WTC11 (cell line): ENCODE measurements at regions not wholly inside any gene's neighbourhood (a gene's known extent, or its start where the extent isn't known, plus 50 kb on each side); places are given as distances from the start of the nearest gene placed in this dataset.

Source experiments
- ATAC-seq: fragments of 200-7000 bp; cut with Tn5 transposase; 2 replicates; pipeline ENCODE4 v1.10.0; 2021; ENCODE audit warnings: mild to moderate bottlenecking, moderate library complexity
- CTCF ChIA-PET: fragments of 300-600 bp; sonication (Branson Sonifier 250); formaldehyde crosslinking; loops from one replicate; lab custom pipeline; 2021; ENCODE audit warnings: antibody characterized with exemption; lab: Charles Lee
- POLR2A ChIA-PET: fragments of 350-600 bp; sonication (Branson Sonifier 250); formaldehyde crosslinking; loops from one replicate; lab custom pipeline; 2021; ENCODE audit warnings: antibody characterized with exemption; lab: Charles Lee
- DNase-seq: peaks from one replicate; pipeline ENCODE4 v3.0.0; 2021; ENCODE audit warnings: low spot score
- H3K27ac Mint-ChIP-seq: 2 replicates; pipeline ENCODE4 v1.8.0; 2021; ENCODE audit warnings: mixed read lengths
- H3K27me3 Mint-ChIP-seq: 2 replicates; pipeline ENCODE4 v1.8.0; 2021; ENCODE audit warnings: low read depth, mild to moderate bottlenecking, moderate library complexity, mixed read lengths
- H3K36me3 Mint-ChIP-seq: 2 replicates; pipeline ENCODE4 v1.8.0; 2021; ENCODE audit warnings: mixed read lengths
- H3K4me1 Mint-ChIP-seq: 2 replicates; pipeline ENCODE4 v1.8.0; 2022; ENCODE audit warnings: mixed read lengths
- H3K4me3 Mint-ChIP-seq: 2 replicates; pipeline ENCODE4 v1.8.0; 2021; ENCODE audit warnings: mild to moderate bottlenecking, moderate library complexity, mixed read lengths
- H3K9me3 Mint-ChIP-seq: 2 replicates; pipeline ENCODE4 v1.8.0; 2021; ENCODE audit warnings: mixed read lengths
- ATF1 ChIP-seq: sonication (generic); formaldehyde crosslinking; IDR thresholded peaks from 2 replicates; pipeline ENCODE4 v1.8.1; 2023; ENCODE audit warnings: mild to moderate bottlenecking, moderate library complexity, missing genetic modification reagents
- ATF2 ChIP-seq: sonication (generic); formaldehyde crosslinking; IDR thresholded peaks from 2 replicates; pipeline ENCODE4 v1.8.1; 2022; ENCODE audit warnings: low read depth, missing genetic modification reagents, borderline replicate concordance
- CREM ChIP-seq: sonication (generic); formaldehyde crosslinking; IDR thresholded peaks from 2 replicates; pipeline ENCODE4 v1.8.1; 2022; ENCODE audit warnings: mild to moderate bottlenecking, missing genetic modification reagents, moderate library complexity
- CTCF ChIP-seq: fragments of 200-600 bp; IDR thresholded peaks from 2 replicates; pipeline ENCODE4 v1.8.0; 2022; ENCODE audit warnings: antibody characterized with exemption
- ESRRA ChIP-seq: sonication (generic); formaldehyde crosslinking; IDR thresholded peaks from 2 replicates; pipeline ENCODE4 v1.8.1; 2022; ENCODE audit warnings: mild to moderate bottlenecking, missing genetic modification reagents, borderline replicate concordance
- FOXP1 ChIP-seq: sonication (generic); formaldehyde crosslinking; IDR thresholded peaks from 2 replicates; pipeline ENCODE4 v1.8.0; 2022; ENCODE audit warnings: missing genetic modification reagents, mild to moderate bottlenecking, moderate library complexity, borderline replicate concordance
- GTF2I ChIP-seq: fragments of 250-450 bp; sonication (Bioruptor Pico); conservative IDR thresholded peaks from 2 replicates; pipeline ENCODE4 v1.4.0; 2021; ENCODE audit warnings: mild to moderate bottlenecking
- HMGXB4 ChIP-seq: sonication (generic); formaldehyde crosslinking; IDR thresholded peaks from 2 replicates; pipeline ENCODE4 v1.8.1; 2023; ENCODE audit warnings: mild to moderate bottlenecking, moderate library complexity, missing genetic modification reagents
- IRF1 ChIP-seq: sonication (generic); formaldehyde crosslinking; IDR thresholded peaks from 2 replicates; pipeline ENCODE4 v1.8.0; 2023; ENCODE audit warnings: missing genetic modification reagents
- IRF2 ChIP-seq: sonication (generic); formaldehyde crosslinking; IDR thresholded peaks from 2 replicates; pipeline ENCODE4 v1.8.0; 2022; ENCODE audit warnings: low read depth, missing genetic modification reagents, borderline replicate concordance
- JAZF1 ChIP-seq: fragments of 250-450 bp; sonication (Bioruptor Pico); IDR thresholded peaks from 2 replicates; pipeline ENCODE4 v1.9.0; 2021; ENCODE audit warnings: moderate library complexity, mild to moderate bottlenecking, inconsistent platforms
- JUN ChIP-seq: sonication (generic); formaldehyde crosslinking; IDR thresholded peaks from 2 replicates; pipeline ENCODE4 v1.8.0; 2023; ENCODE audit warnings: mild to moderate bottlenecking, missing genetic modification reagents
- MXD4 ChIP-seq: fragments of 250-450 bp; sonication (Bioruptor Pico); IDR thresholded peaks from 2 replicates; pipeline ENCODE4 v1.8.0; 2021; ENCODE audit warnings: mild to moderate bottlenecking, moderate library complexity, borderline replicate concordance
- NFYB ChIP-seq: sonication (generic); formaldehyde crosslinking; conservative IDR thresholded peaks from 2 replicates; pipeline ENCODE4 v1.8.0; 2022; ENCODE audit warnings: low read depth, missing genetic modification reagents
- PRRX2 ChIP-seq: fragments of 250-450 bp; sonication (Bioruptor Pico); IDR thresholded peaks from 2 replicates; pipeline ENCODE4 v1.8.0; 2021; ENCODE audit warnings: mild to moderate bottlenecking
- SMAD3 ChIP-seq: sonication (generic); formaldehyde crosslinking; IDR thresholded peaks from 2 replicates; pipeline ENCODE4 v1.8.0; 2022; ENCODE audit warnings: missing genetic modification reagents, mild to moderate bottlenecking, borderline replicate concordance
- SMAD4 ChIP-seq: sonication (generic); formaldehyde crosslinking; IDR thresholded peaks from 2 replicates; pipeline ENCODE4 v1.8.0; 2022; ENCODE audit warnings: mild to moderate bottlenecking, missing genetic modification reagents
- TCF7 ChIP-seq: sonication (generic); formaldehyde crosslinking; IDR thresholded peaks from 2 replicates; pipeline ENCODE4 v1.8.0; 2022; ENCODE audit warnings: mild to moderate bottlenecking, low read depth, missing genetic modification reagents, moderate library complexity
- TEAD1 ChIP-seq: sonication (generic); formaldehyde crosslinking; IDR thresholded peaks from 2 replicates; pipeline ENCODE4 v1.8.0; 2022; ENCODE audit warnings: mild to moderate bottlenecking, missing genetic modification reagents
- TEAD4 ChIP-seq: sonication (generic); formaldehyde crosslinking; IDR thresholded peaks from 2 replicates; pipeline ENCODE4 v1.8.0; 2022; ENCODE audit warnings: mild to moderate bottlenecking, missing genetic modification reagents
- TP53 ChIP-seq: sonication (generic); formaldehyde crosslinking; IDR thresholded peaks from 2 replicates; pipeline ENCODE4 v1.8.1; 2023; ENCODE audit warnings: mild to moderate bottlenecking, missing genetic modification reagents
- ZNF121 ChIP-seq: sonication (generic); formaldehyde crosslinking; IDR thresholded peaks from 2 replicates; pipeline ENCODE4 v1.8.0; 2023; ENCODE audit warnings: missing genetic modification reagents
- ZNF396 ChIP-seq: fragments of 250-450 bp; sonication (Bioruptor Pico); IDR thresholded peaks from 2 replicates; pipeline ENCODE4 v1.8.0; 2021; ENCODE audit warnings: mild to moderate bottlenecking, moderate library complexity, borderline replicate concordance
- ZNF416 ChIP-seq: fragments of 250-450 bp; sonication (Bioruptor Pico); IDR thresholded peaks from 2 replicates; pipeline ENCODE4 v1.9.0; 2021; ENCODE audit warnings: mild to moderate bottlenecking, inconsistent platforms
- TF ChIP-seq, protein P1 (sequence below): sonication (generic); formaldehyde crosslinking; IDR thresholded peaks from 2 replicates; pipeline ENCODE4 v1.8.1; 2022; ENCODE audit warnings: low read depth, mild to moderate bottlenecking, moderate library complexity, missing genetic modification reagents, borderline replicate concordance
- TF ChIP-seq, protein P2 (sequence below): fragments of 250-450 bp; sonication (Bioruptor Pico); IDR thresholded peaks from 2 replicates; pipeline ENCODE4 v1.8.0; 2021; ENCODE audit warnings: mild to moderate bottlenecking

GRCh38 chr10:9615189-9615588, 1402.5 kb upstream of the CELF2 start:
- TF ChIP-seq SMAD4 (CRISPR knock-in tag): no peak
- TF ChIP-seq IRF1 (CRISPR knock-in tag): no peak
- no peak for TF ChIP-seq ATF1 (CRISPR knock-in tag)
- no peak for TF ChIP-seq SMAD3 (CRISPR knock-in tag)
- no peak for TF ChIP-seq TEAD1 (CRISPR knock-in tag)
- TF ChIP-seq ZNF416 (CRISPR knock-in tag): no peak
- TF ChIP-seq GTF2I (CRISPR knock-in tag): no peak
- no peak for TF ChIP-seq JUN
- TF ChIP-seq CTCF: no peak
- TF ChIP-seq PRRX2 (CRISPR knock-in tag): no peak
- no peak for TF ChIP-seq IRF2 (CRISPR knock-in tag)
- TF ChIP-seq ZNF121 (CRISPR knock-in tag): no peak
- no peak for TF ChIP-seq TCF7 (CRISPR knock-in tag)
- TF ChIP-seq HMGXB4: no peak
- no peak for TF ChIP-seq TP53
- TF ChIP-seq, protein P1, sequence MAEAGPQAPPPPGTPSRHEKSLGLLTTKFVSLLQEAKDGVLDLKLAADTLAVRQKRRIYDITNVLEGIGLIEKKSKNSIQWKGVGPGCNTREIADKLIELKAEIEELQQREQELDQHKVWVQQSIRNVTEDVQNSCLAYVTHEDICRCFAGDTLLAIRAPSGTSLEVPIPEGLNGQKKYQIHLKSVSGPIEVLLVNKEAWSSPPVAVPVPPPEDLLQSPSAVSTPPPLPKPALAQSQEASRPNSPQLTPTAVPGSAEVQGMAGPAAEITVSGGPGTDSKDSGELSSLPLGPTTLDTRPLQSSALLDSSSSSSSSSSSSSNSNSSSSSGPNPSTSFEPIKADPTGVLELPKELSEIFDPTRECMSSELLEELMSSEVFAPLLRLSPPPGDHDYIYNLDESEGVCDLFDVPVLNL (CRISPR knock-in tag): no peak
- TF ChIP-seq, all 79 proteins: peak for 0
- ATAC-seq (no peak), DNase-seq (no peak)
- H3K9me3 Mint-ChIP-seq: peaks cover 9% of the 10 kb centered on the region
- ChIA-PET CTCF (interaction anchor here (1.1 kb wide), 1 partner anchor 272 kb away, joined by 4 read pairs; no protein-coding TSS in a partner anchor), POLR2A (no interaction called here)
- H3K27ac Mint-ChIP-seq: no peak overlapping the region
- H3K4me3 Mint-ChIP-seq: no peak overlapping the region
- peaks cover 8% of the 10 kb centered on the region for H3K36me3 Mint-ChIP-seq
- no peaks in the 10 kb centered on the region; the same call in 1 of the 2 replicates for H3K4me1 Mint-ChIP-seq
- no peaks in the 10 kb centered on the region for H3K27me3 Mint-ChIP-seq

GRCh38 chr10:9621216-9621615, 1396.5 kb upstream of the CELF2 start:
- POLR2A ChIA-PET: no interaction called here
- Mint-ChIP-seq H3K9me3 (peaks cover 17% of the 10 kb centered on the region), H3K4me1 (peaks cover 9% of the 10 kb centered on the region), H3K27me3 (no peaks in the 10 kb centered on the region; the same call in 1 of the 2 replicates), H3K27ac (no peak overlapping the region), H3K4me3 (no peak overlapping the region), H3K36me3 (peaks cover 8% of the 10 kb centered on the region)
- CTCF ChIA-PET: interaction anchor here (1.3 kb wide), 1 partner anchor 13 kb away, joined by 8 read pairs; no protein-coding TSS in a partner anchor
- TF ChIP-seq MXD4 (CRISPR knock-in tag) (no peak), NFYB (CRISPR knock-in tag) (no peak), ESRRA (no peak), ZNF396 (CRISPR knock-in tag) (no peak), TEAD1 (CRISPR knock-in tag) (no peak), SMAD4 (CRISPR knock-in tag) (no peak), JAZF1 (CRISPR knock-in tag) (no peak), TEAD4 (CRISPR knock-in tag) (no peak), ATF2 (CRISPR knock-in tag) (no peak), ZNF416 (CRISPR knock-in tag) (no peak), FOXP1 (no peak), CREM (CRISPR knock-in tag) (no peak)
- TF ChIP-seq, protein P2, sequence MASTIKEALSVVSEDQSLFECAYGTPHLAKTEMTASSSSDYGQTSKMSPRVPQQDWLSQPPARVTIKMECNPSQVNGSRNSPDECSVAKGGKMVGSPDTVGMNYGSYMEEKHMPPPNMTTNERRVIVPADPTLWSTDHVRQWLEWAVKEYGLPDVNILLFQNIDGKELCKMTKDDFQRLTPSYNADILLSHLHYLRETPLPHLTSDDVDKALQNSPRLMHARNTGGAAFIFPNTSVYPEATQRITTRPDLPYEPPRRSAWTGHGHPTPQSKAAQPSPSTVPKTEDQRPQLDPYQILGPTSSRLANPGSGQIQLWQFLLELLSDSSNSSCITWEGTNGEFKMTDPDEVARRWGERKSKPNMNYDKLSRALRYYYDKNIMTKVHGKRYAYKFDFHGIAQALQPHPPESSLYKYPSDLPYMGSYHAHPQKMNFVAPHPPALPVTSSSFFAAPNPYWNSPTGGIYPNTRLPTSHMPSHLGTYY (CRISPR knock-in tag): no peak
- ATAC-seq: no peak
- no peak for DNase-seq
